ENCODE measurements at regions not wholly inside any gene's neighbourhood (a gene's known extent, or its start where the extent isn't known, plus 50 kb on each side); places are given as distances from the start of the nearest gene placed in this dataset.

DNA sequence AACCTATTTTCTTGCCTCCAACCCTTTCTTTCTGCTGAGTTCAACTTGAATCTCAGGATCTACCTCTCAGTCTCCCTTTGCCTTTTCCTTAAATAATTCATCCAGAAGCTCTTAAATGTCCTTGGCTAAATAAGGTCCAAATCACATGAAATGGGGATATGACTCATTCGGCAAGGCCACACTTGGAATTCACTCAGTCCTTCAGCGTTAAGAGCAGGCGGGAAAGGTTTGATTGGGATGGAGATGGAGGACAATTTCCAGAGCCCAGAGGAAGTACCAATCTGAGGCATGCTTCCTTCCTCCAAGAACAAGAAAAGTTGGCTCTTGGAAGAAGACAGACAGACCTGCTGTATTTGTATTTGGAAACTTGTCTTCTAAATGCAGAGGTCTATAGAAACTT, 128.5 kb downstream of the PROX1 start:
- TF ChIP-seq POLR2A (IDR thresholded peaks at IDR 0.05) (no peak), POLR2AphosphoS5 (IDR thresholded peaks at IDR 0.05) (no peak), EP300 (IDR thresholded peaks at IDR 0.05) (no peak)
- TF ChIP-seq, protein P1, sequence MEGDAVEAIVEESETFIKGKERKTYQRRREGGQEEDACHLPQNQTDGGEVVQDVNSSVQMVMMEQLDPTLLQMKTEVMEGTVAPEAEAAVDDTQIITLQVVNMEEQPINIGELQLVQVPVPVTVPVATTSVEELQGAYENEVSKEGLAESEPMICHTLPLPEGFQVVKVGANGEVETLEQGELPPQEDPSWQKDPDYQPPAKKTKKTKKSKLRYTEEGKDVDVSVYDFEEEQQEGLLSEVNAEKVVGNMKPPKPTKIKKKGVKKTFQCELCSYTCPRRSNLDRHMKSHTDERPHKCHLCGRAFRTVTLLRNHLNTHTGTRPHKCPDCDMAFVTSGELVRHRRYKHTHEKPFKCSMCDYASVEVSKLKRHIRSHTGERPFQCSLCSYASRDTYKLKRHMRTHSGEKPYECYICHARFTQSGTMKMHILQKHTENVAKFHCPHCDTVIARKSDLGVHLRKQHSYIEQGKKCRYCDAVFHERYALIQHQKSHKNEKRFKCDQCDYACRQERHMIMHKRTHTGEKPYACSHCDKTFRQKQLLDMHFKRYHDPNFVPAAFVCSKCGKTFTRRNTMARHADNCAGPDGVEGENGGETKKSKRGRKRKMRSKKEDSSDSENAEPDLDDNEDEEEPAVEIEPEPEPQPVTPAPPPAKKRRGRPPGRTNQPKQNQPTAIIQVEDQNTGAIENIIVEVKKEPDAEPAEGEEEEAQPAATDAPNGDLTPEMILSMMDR (IDR thresholded peaks at IDR 0.05) = no peak
- WGBS, 2 donors = 90 to 92% methylated on average over 3 of the region's 3 CpGs
- no peak for DNase-seq
- Histone ChIP-seq H3K36me3 (no peaks in the 10 kb centered on the region), H3K27me3 (no peaks in the 10 kb centered on the region), H3K4me3 (no peak overlapping the region), H3K27ac (no peak overlapping the region), H3K4me1 (no peaks in the 10 kb centered on the region), H3K9me3 (peaks cover 0 to 14% (median 10%) of the 10 kb centered on the region in 4 donors)
- intact Hi-C loops (cut with DNase I) = no loop called here

DNA sequence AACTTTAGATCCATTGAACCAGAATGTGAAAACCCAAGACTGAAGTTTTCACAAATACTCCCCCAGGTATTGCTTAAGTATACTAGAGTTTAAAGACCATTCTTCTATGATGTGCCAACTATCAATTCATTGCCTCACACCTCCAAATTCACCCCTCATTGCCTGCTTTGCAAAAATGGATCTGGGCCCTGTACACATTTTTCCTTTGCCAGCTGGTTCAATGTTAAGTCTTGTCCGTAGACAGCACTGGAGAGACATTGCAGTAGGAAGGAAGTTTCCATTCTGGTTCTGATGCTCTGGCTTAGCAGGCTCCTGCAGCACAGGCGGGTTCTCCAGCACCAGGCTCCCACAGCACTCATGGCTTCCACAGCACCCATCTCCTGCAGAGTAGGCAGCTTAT, 130.0 kb downstream of the PROX1 start:
- TF ChIP-seq POLR2A (IDR thresholded peaks at IDR 0.05) = no peak
- TF ChIP-seq POLR2AphosphoS5 (IDR thresholded peaks at IDR 0.05) = no peak
- TF ChIP-seq, protein P1 (IDR thresholded peaks at IDR 0.05) = no peak
- no peak for TF ChIP-seq EP300 (IDR thresholded peaks at IDR 0.05)
- DNase-seq = no peak
- Histone ChIP-seq H3K4me3 (no peak overlapping the region), H3K27me3 (no peaks in the 10 kb centered on the region), H3K4me1 (no peaks in the 10 kb centered on the region), H3K27ac (no peak overlapping the region), H3K36me3 (no peaks in the 10 kb centered on the region), H3K9me3 (peaks cover 0 to 14% (median 10%) of the 10 kb centered on the region in 4 donors)
- WGBS, 2 donors = 88 to 89% methylated on average over 2 of the region's 2 CpGs
- intact Hi-C loops (cut with DNase I) = no loop called here

DNA sequence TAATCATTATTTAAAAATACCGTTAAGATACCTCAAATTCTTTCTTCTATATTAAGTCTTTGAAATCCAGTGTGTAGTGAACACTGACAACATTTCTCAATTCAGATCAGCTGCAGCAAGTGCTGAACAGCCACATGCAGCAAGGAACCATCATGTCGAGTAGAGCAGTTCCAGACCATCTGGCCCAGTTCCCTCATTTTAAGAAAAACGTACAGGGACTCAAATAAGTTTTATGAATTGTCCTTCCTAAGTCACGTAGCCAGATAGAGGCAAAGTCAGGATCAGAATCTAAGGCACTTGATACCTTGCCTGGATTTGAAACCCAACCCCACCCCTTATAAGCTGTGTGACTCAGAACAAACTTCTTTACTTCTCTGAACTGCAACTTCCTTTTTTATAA, 132.4 kb downstream of the PROX1 start:
- no peak for TF ChIP-seq EP300 (IDR thresholded peaks at IDR 0.05)
- TF ChIP-seq, protein P1 (IDR thresholded peaks at IDR 0.05) = no peak
- TF ChIP-seq POLR2AphosphoS5 (IDR thresholded peaks at IDR 0.05) = peak in 1 of 4 donors; percentile 23
- Histone ChIP-seq H3K36me3 (no peaks in the 10 kb centered on the region), H3K9me3 (peaks cover 0 to 14% (median 10%) of the 10 kb centered on the region in 4 donors), H3K27ac (no peak overlapping the region), H3K4me3 (no peak overlapping the region), H3K4me1 (peaks cover 0 to 3% (median 0%) of the 10 kb centered on the region in 4 donors), H3K27me3 (no peaks in the 10 kb centered on the region)
- 73 to 77% methylated on average over 4 of the region's 4 CpGs for WGBS, 2 donors
- intact Hi-C loops (cut with DNase I) = loop anchor here (5.0 kb wide), 2 partner anchors 133 to 998 kb away; partner anchors contain the start of gene PROX1
- no peak for DNase-seq

DNA sequence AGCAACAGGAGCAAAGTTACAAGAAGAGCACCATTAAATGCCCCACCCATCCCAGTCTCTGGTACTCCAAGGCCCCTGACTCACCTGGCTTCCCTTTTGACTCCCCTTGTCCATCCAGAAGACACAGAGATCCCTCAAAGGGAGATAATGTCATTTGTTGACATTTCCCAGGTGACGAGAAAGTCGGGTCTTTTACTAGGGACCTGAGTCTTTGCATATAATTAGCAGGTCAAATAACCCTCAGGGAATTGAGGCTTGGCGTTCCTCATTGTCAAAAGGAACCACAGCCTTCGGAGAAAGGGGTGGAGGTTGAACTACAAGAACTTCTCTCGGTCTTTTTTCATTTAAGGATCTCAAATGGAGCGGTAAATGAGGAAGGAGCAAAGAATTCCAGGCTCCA, 133.2 kb downstream of the PROX1 start:
- Histone ChIP-seq H3K4me3 (no peak overlapping the region), H3K4me1 (peaks cover 0 to 3% (median 0%) of the 10 kb centered on the region in 4 donors), H3K27me3 (no peaks in the 10 kb centered on the region), H3K36me3 (no peaks in the 10 kb centered on the region), H3K27ac (no peak overlapping the region), H3K9me3 (peaks cover 0 to 14% (median 10%) of the 10 kb centered on the region in 4 donors)
- no peak for DNase-seq
- intact Hi-C loops (cut with DNase I) = loop anchor here (5.0 kb wide), 2 partner anchors 134 to 999 kb away; partner anchors contain the start of gene PROX1
- WGBS, 2 donors = 74% methylated on average over 6 of the region's 6 CpGs
- TF ChIP-seq, protein P1 (IDR thresholded peaks at IDR 0.05) = no peak
- TF ChIP-seq POLR2AphosphoS5 (IDR thresholded peaks at IDR 0.05) = no peak
- TF ChIP-seq POLR2A (IDR thresholded peaks at IDR 0.05) = no peak
- no peak for TF ChIP-seq EP300 (IDR thresholded peaks at IDR 0.05)

DNA sequence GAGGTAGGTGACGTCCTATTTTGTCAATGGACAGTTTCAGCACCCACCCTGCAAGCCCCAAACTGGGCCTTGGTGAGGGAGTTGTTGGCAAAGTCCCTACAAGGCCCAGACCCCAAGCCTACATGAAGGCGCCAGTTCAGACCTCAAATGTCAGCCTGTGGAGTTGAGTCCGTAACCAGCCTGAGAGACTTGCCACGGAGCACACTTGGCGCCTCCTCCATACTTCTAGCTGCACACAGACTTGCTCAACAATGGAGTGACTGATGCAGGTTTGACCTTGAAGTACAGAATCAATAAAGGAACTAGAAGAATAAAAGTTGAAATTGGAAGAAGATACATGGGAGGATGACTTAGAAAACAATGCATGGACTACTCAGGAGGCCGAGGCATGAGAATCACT, 134.3 kb downstream of the PROX1 start:
- Histone ChIP-seq H3K36me3 (no peaks in the 10 kb centered on the region), H3K4me3 (no peak overlapping the region), H3K27me3 (no peaks in the 10 kb centered on the region), H3K9me3 (peaks cover 0 to 11% (median 9%) of the 10 kb centered on the region in 4 donors), H3K27ac (no peak overlapping the region), H3K4me1 (peaks cover 0 to 3% (median 0%) of the 10 kb centered on the region in 4 donors)
- WGBS, 2 donors = 94% methylated on average over 6 of the region's 6 CpGs
- no peak for TF ChIP-seq POLR2AphosphoS5 (IDR thresholded peaks at IDR 0.05)
- TF ChIP-seq EP300 (IDR thresholded peaks at IDR 0.05) = no peak
- TF ChIP-seq, protein P1 (IDR thresholded peaks at IDR 0.05) = no peak
- TF ChIP-seq POLR2A (IDR thresholded peaks at IDR 0.05) = no peak
- intact Hi-C loops (cut with DNase I) = loop anchor here (2.0 to 5.0 kb wide), 4 partner anchors 135 to 1000 kb away; partner anchors contain the start of gene PROX1
- no peak for DNase-seq

Measured in sigmoid colon (tissue), 6 donors.